ENCODE measurements at regions not wholly inside any gene's neighbourhood (a gene's known extent, or its start where the extent isn't known, plus 50 kb on each side); places are given as distances from the start of the nearest gene placed in this dataset.

- DNase-seq (ENCODE audit: low spot score) = no peak
These were observed 134.8 kb downstream of the TMEM26 start for GRCh38 chr10:61318429-61318828.

DNA sequence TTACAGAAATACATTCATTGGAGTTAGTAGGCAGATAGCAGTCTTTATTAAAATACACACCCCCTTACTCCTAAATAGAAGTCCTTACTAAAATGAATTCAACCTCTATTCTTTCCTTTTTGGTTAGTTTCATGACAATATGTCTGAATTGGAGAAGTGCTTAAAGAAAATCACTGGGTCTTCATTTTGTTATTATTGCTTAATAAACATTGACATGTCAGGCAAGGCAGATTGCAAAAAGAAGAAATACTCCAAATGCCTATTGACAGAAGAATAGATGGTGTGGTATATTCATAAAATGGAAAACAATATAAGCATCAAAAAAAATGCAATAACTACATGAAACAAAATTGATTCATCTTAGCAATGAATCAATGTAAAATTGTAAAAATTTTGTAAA lies 135.5 kb downstream of the TMEM26 start:
- DNase-seq (ENCODE audit: low spot score) = no peak

GRCh38 chr10:61316676-61317265 lies 136.4 kb downstream of the TMEM26 start:
- DNase-seq (ENCODE audit: low spot score) = no peak

DNA sequence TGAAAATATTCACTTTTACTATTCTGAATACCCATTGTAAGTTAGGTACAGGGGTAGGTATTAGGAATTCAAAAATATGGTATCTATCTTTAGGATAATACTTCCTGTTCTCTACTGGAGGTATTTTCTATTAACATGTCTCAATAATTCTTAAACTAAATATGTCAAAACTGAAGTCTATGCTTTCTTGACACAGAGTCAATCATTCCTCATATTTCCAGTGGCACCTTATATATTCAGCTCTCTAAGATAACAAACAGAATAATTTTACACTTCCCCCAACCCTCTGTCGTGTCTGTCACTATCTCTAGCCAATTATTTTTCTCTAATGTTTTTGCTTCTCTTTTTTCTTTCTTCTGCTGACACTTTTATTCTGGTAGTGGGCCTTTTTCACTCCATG lies 138.9 kb downstream of the TMEM26 start:
- no peak for DNase-seq (ENCODE audit: low spot score)

DNA sequence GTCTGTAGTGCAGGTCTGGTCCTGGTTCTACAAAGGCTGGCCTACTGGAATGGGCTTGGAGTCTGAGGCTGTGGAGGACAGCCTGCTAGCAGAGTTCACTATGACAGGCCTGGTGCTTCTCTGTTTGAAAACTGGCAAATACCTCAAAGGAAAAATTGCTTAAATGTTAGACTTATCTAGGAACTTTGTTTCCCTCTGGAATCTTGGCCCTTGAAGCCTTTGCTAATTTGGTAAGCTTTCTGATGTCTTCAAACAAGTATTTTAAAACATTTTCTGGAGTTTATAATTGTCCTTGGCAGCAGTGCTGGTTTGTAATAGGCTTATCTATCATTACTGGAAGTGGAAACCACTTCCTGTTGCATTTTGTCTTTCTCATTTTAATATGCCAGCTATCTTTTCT lies 139.7 kb downstream of the TMEM26 start:
- DNase-seq (ENCODE audit: low spot score) = peak; percentile 12

DNA sequence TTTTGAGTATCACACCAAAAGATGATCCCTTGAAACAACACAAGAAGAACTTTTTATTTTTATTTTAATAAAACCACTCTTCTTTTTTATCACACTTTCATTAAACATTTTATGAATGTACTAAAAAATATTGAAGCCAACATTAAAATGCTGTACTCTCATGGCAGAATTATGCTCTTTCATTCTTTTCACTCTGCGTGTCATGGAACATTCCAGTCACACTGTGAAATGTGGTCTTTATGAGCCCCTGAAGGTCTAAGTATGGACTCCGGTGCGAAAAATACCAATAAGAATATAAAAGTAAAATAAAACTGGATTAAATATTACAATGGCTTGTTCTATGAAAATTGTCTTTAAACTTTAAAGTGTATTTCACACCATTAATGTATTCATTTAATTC lies 148.4 kb downstream of the TMEM26 start:
- DNase-seq (ENCODE audit: low spot score) = no peak

GRCh38 chr10:61302124-61302523 lies 151.1 kb downstream of the TMEM26 start:
- peak; percentile 21 for DNase-seq (ENCODE audit: low spot score)

GRCh38 chr10:61301575-61301974 lies 151.6 kb downstream of the TMEM26 start:
- DNase-seq (ENCODE audit: low spot score) = no peak

DNA sequence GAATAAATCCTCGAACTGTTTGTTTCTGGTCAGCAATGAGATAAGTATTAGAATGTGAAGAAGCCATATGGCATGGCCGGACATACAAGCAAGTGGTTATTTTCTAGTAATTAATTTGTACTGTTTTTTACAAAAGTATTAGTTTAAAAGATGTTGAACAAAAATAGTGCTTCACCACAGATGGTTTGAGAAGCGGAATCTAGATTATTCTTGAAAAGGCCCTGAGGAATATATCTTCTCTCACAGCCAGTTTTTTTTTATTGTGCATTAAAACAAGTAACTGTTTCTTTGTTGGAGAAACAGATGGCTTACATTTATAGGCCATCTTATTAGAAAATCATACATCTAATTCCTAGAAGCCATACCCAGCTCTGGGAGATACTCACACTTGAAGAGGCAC lies 153.3 kb downstream of the TMEM26 start:
- no peak for DNase-seq (ENCODE audit: low spot score)

DNA sequence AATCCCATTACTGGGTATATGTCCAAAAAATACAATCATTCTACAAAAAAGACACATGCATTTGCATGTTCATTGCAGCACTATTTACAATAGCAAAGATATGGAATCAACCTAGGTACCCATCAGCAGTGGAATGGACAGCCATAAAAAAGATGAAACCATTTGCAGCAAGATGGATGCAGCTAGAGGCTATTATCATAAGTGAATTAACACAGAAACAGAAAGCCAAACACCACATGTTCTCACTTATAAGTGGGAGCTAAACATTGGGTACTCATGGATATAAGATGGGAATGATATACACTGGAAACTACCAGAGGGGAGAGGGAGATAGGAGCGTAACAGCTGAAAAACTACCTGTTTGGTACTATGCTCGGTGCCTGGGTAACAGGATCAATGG lies 154.0 kb downstream of the TMEM26 start:
- DNase-seq (ENCODE audit: low spot score) = no peak

GRCh38 chr10:61298194-61298593 lies 155.0 kb downstream of the TMEM26 start:
- no peak for DNase-seq (ENCODE audit: low spot score)

- DNase-seq (ENCODE audit: low spot score) = no peak
These were observed 157.0 kb downstream of the TMEM26 start for GRCh38 chr10:61296161-61296560.

DNA sequence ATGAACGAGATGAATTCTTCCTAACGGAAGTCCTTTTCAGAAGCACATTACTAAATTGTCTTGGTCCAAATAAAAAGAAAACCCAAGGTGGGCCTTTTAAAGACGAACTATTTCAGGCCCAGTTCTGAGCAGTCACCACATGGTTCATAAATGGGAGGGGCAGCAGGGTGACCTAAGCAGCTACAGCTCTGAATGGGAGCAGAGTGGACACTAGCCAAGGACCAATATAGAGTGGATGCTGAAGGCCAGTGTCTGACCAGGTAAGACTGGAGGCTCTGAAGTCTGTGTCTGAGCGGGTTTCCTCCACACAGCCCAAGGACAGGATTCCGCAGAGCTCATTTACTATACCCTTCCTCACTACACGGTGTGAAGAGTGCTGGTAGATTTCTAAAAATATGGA lies 159.1 kb downstream of the TMEM26 start:
- no peak for DNase-seq (ENCODE audit: low spot score)

GRCh38 chr10:61289813-61290212 lies 163.4 kb downstream of the TMEM26 start:
- DNase-seq (ENCODE audit: low spot score) = no peak

DNA sequence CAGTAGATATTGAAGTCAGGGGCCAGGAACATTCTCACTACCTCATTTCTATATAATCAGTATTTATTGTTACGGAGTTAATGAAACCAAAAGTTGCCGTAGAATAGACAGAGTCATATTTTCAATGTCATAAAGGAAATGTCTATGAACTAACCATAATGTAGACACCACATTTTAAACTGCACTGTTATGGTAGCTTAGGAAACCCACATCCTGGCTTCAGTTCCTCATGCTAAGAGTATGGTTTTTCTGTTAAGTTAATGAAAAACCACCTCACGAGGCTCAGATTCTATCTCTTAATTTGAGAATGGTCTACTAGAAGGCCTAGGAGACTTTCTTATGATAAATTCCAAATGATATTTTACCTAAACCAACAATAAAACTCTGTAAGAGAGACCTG lies 166.5 kb downstream of the TMEM26 start:
- no peak for DNase-seq (ENCODE audit: low spot score)

DNA sequence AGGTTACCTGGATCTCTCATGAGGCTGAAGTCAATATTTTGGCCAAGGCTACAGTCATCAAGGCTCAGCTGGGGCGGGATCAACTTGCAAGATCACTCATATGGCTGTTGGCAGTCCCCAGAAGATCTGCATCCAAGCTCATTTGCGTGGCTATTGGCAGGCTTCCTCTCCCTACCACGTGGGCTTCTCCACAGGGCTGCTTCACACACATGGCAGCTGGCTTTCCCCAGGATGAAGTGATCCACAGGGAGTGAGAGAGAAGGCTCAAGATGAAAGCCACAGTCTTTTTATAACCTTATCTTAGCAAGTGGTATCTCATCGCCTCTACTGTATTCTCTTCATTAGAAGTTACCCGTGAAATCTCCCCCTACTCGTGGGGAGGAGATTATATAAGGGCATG lies 167.4 kb downstream of the TMEM26 start:
- no peak for DNase-seq (ENCODE audit: low spot score)

GRCh38 chr10:61284222-61284890 lies 168.8 kb downstream of the TMEM26 start:
- peak; percentile 42 for DNase-seq (ENCODE audit: low spot score)

- DNase-seq (ENCODE audit: low spot score) = no peak
These were observed 169.5 kb downstream of the TMEM26 start for GRCh38 chr10:61283481-61284221.

- no peak for DNase-seq (ENCODE audit: low spot score)
These were observed 170.1 kb downstream of the TMEM26 start for GRCh38 chr10:61283066-61283465.

- DNase-seq (ENCODE audit: low spot score) = peak; percentile 21
These were observed 172.9 kb downstream of the TMEM26 start for GRCh38 chr10:61280303-61280702.

DNA sequence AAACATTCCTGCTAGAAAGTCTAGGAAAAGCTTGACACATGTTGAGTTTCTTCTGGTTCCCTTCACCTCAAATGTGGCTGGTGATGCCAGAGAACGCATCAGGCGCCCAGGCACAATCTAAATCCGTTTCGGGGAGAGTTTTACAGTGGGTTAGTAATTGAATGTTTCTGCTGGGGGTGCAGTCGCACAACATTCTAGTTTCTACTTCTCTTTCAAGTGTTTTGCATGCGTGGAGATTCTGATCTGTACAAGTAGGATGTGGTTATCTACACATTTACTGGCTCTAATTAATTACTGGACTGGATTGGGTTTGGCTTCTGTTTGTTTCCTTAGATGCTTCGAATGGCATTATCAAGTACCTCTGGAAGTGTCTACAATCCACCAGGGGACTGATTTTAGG lies 173.8 kb downstream of the TMEM26 start:
- DNase-seq (ENCODE audit: low spot score) = no peak

DNA sequence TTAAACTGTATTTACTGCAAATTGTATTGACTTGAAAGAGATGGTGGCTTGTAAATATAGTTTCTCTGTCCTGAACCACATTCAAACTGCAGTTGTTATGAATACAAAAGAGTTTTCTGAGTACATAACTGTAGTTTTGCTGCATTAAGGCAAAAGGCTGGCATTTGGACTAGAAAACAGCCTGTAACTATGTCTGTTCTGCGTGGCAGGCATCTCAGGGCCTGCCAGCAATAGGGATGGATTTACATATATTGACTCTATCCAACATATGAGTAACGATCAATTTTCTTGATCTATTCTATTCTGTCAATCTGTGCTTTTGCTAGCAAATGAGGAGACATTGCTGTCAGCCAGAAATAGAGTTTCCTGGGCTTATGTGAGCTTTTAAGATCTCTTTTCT lies 174.6 kb downstream of the TMEM26 start:
- no peak for DNase-seq (ENCODE audit: low spot score)

- no peak for DNase-seq (ENCODE audit: low spot score)
These were observed 180.4 kb downstream of the TMEM26 start for GRCh38 chr10:61272781-61273180.

All from AG08395 (cell line).